HepG2 (cell line): ENCODE measurements at regions not wholly inside any gene's neighbourhood (a gene's known extent, or its start where the extent isn't known, plus 50 kb on each side); places are given as distances from the start of the nearest gene placed in this dataset.

Source experiments
- ATAC-seq: fragments of 200-7000 bp; cut with Tn5 transposase; 3 replicates; pipeline ENCODE4 v1.9.1; 2020; ENCODE audit warnings: mild to moderate bottlenecking, moderate library complexity
- BruUV-seq: library from RNA; stranded (reverse); fragments of 400-500 nt; replicated peaks from 2 replicates; lab custom pipeline; 2021; lab: Mats Ljungman, UMichigan
- CTCF ChIA-PET: fragments of 300-600 bp; formaldehyde crosslinking; extraction: SDS; loops from one replicate; lab custom pipeline; 2021; ENCODE audit warnings: low total read pairs, inconsistent platforms, low intra/inter-chr PET ratio; lab: Yijun Ruan, JAX
- POLR2A ChIA-PET: fragments of 350-600 bp; sonication (Branson Sonifier 250); formaldehyde crosslinking; loops from one replicate; lab custom pipeline; 2020; ENCODE audit warnings: antibody characterized with exemption, inconsistent platforms; lab: Yijun Ruan, JAX
- DNase-seq: peaks from one replicate; pipeline ENCODE4 v3.0.0-alpha.2; 2015; ENCODE audit warnings: low spot score
- FAIRE-seq: peaks from 3 replicates; lab custom pipeline; 2011; peaks lifted over from hg19 to GRCh38; lab: Jason Lieb, UNC
- H2AFZ ChIP-seq: one replicate; pipeline ENCODE4 v1.6.1; 2011; ENCODE audit warnings: low read length, inconsistent platforms
- H3K27ac ChIP-seq: fragments of 300-600 bp; 3 replicates; pipeline ENCODE4 v1.8.0; 2011; ENCODE audit warnings: mixed run types, mild to moderate bottlenecking, mixed read lengths, low read length, inconsistent platforms; ENCODE audit not compliant: insufficient read depth; ENCODE audit errors: extremely low read length
- H3K27me3 ChIP-seq, 2 experiments: fragments of 200-600 bp in 1 of 2; 2 replicates in 1 of 2; 3 replicates in 1 of 2; pipeline versions ENCODE4 v1.6.0 to v1.8.0; 2011; ENCODE audit warnings: low read length in 2 of 2, mild to moderate bottlenecking in 2 of 2, moderate library complexity in 2 of 2, inconsistent platforms in 1 of 2; ENCODE audit not compliant: insufficient read depth in 2 of 2, control insufficient read depth in 1 of 2
- H3K36me3 ChIP-seq, 2 experiments: fragments of 200-600 bp in 1 of 2; replicated peaks in 1 of 2; 2 replicates in 1 of 2; 3 replicates in 1 of 2; pipeline versions ENCODE4 v1.5.1 to v1.8.0; 2011; ENCODE audit warnings: low read length in 2 of 2, inconsistent platforms in 1 of 2; ENCODE audit not compliant: insufficient read depth in 2 of 2, control insufficient read depth in 1 of 2
- H3K4me1 ChIP-seq: 2 replicates; pipeline ENCODE4 v1.5.1; 2012; ENCODE audit warnings: low read length, inconsistent platforms; ENCODE audit not compliant: insufficient read depth
- H3K4me2 ChIP-seq: 2 replicates; pipeline ENCODE4 v1.6.0; 2011; ENCODE audit warnings: low read depth, low read length, inconsistent platforms
- H3K4me3 ChIP-seq, 3 experiments: fragments of 200-600 bp in 1 of 3; sonication (generic), shearing (Covaris generic) in 1 of 3; replicated peaks in 1 of 3; 2 replicates each; pipeline ENCODE4 v1.5.1; 2011 to 2016; ENCODE audit warnings: low read length in 3 of 3, inconsistent platforms in 2 of 3, low read depth in 2 of 3, mild to moderate bottlenecking in 2 of 3, control low read depth in 1 of 3, mixed read lengths in 1 of 3; ENCODE audit not compliant: insufficient read depth in 1 of 3
- H3K79me2 ChIP-seq: one replicate; pipeline ENCODE4 v1.6.1; 2011; ENCODE audit warnings: low read length, inconsistent platforms; ENCODE audit not compliant: insufficient read depth
- H3K9ac ChIP-seq: 2 replicates; pipeline ENCODE4 v1.6.0; 2011; ENCODE audit warnings: mild to moderate bottlenecking, low read depth, low read length, inconsistent platforms; ENCODE audit not compliant: insufficient read depth
- H3K9me3 ChIP-seq: 2 replicates; pipeline ENCODE4 v1.5.1; 2012; ENCODE audit warnings: mild to moderate bottlenecking, low read length
- H4K20me1 ChIP-seq: 2 replicates; pipeline ENCODE4 v1.6.0; 2011; ENCODE audit warnings: inconsistent platforms, mild to moderate bottlenecking, low read length, moderate library complexity; ENCODE audit not compliant: insufficient read depth
- ATF7-NPFF ChIP-seq: sonication (generic); formaldehyde crosslinking; IDR thresholded peaks from 2 replicates; pipeline ENCODE4 v1.8.1; 2023; ENCODE audit warnings: mild to moderate bottlenecking, low read depth, missing genetic modification reagents, moderate library complexity
- DMAP1 ChIP-seq: IDR thresholded peaks from 2 replicates; pipeline ENCODE4 v1.6.1; 2016
- HNF1B ChIP-seq: sonication (generic); formaldehyde crosslinking; IDR thresholded peaks from 2 replicates; pipeline ENCODE4 v1.5.1; 2020; ENCODE audit warnings: mild to moderate bottlenecking, moderate library complexity, missing genetic modification reagents
- KMT2A ChIP-seq: sonication (generic); formaldehyde crosslinking; IDR thresholded peaks from 2 replicates; pipeline ENCODE4 v1.4.0; 2020; ENCODE audit warnings: missing genetic modification reagents
- MATR3 ChIP-seq: sonication (generic); formaldehyde crosslinking; IDR thresholded peaks from 2 replicates; pipeline ENCODE4 v1.4.0; 2020; ENCODE audit warnings: missing genetic modification reagents
- REST ChIP-seq, 2 experiments: IDR thresholded peaks; 2 replicates each; pipeline ENCODE4 v1.6.1; 2011 to 2012; ENCODE audit warnings: low read length in 2 of 2, borderline replicate concordance in 1 of 2, low read depth in 1 of 2, mild to moderate bottlenecking in 1 of 2, moderate library complexity in 1 of 2
- SPEN ChIP-seq: sonication (generic); formaldehyde crosslinking; IDR thresholded peaks from 2 replicates; pipeline ENCODE4 v1.5.1; 2020; ENCODE audit warnings: low read depth, mild to moderate bottlenecking, missing genetic modification reagents
- ZNF136 ChIP-seq: sonication (generic); formaldehyde crosslinking; IDR thresholded peaks from 2 replicates; pipeline ENCODE4 v1.8.1; 2022; ENCODE audit warnings: low read depth, mild to moderate bottlenecking, moderate library complexity, missing genetic modification reagents
- ZNF3 ChIP-seq: IDR thresholded peaks from 2 replicates; pipeline ENCODE4 v1.7.0; 2017; ENCODE audit warnings: inconsistent platforms
- ZNF709 ChIP-seq: sonication (generic); formaldehyde crosslinking; IDR thresholded peaks from 2 replicates; pipeline ENCODE4 v1.5.0; 2020; ENCODE audit warnings: mild to moderate bottlenecking, missing genetic modification reagents
- ZNF816 ChIP-seq: sonication (generic); formaldehyde crosslinking; IDR thresholded peaks from 2 replicates; pipeline ENCODE4 v1.8.0; 2022; ENCODE audit warnings: missing genetic modification reagents, mild to moderate bottlenecking, borderline replicate concordance
- WGBS: methylation state at CpG from one replicate; pipeline ENCODE4 v1.1.6; 2017; ENCODE audit warnings: low lambda C conversion rate; 5-methylcytosine and 5-hydroxymethylcytosine counted together
- in situ Hi-C: cut with HindIII; loops from 2 replicates; pipeline ENCODE4 v1.10.0; 2017; ENCODE audit warnings: low pct_unique_long_range_greater_than_20kb; ENCODE audit not compliant: extremely low pct_ligation_motif_present
- intact Hi-C: fragments of 100-400 bp; cut with micrococcal nuclease; formaldehyde crosslinking; loops from one replicate; pipeline ENCODE4 v1.10.0; 2022; ENCODE audit not compliant: unreplicated experiment
- TF ChIP-seq, protein P1 (sequence below): sonication (generic); formaldehyde crosslinking; IDR thresholded peaks from 2 replicates; pipeline ENCODE4 v1.4.0; 2020; ENCODE audit warnings: mild to moderate bottlenecking, missing genetic modification reagents
- TF ChIP-seq, protein P2 (sequence below): sonication (generic); formaldehyde crosslinking; conservative IDR thresholded peaks from 2 replicates; pipeline ENCODE4 v1.8.0; 2022; ENCODE audit warnings: low read depth, missing genetic modification reagents

- no peak for ATAC-seq
- no peak for FAIRE-seq
Observed at GRCh38 chr2:238602223-238602960, 175.7 kb downstream of the ASB1 start.

More at GRCh38 chr2:238602223-238602960, 175.7 kb downstream of the ASB1 start:
- BruUV-seq: no TSS peak
- H3K9me3 ChIP-seq: peaks cover 8% of the 10 kb centered on the region
- WGBS: 14% methylated on average over 6 of the region's 6 CpGs
- intact Hi-C loops (no loop called here), in situ Hi-C loops (no loop called here)
- H3K4me2 ChIP-seq: no peak overlapping the region
- no peak overlapping the region for H3K27ac ChIP-seq
- no peaks in the 10 kb centered on the region for H3K79me2 ChIP-seq
- H4K20me1 ChIP-seq: no peaks in the 10 kb centered on the region
- CTCF ChIA-PET: no interaction called here
- peaks cover 1 to 38% of the 10 kb centered on the region in 2 experiments; a peak in 4 of 5 replicates for H3K27me3 ChIP-seq
- peaks cover 7% of the 10 kb centered on the region; the same call in 1 of the 2 replicates for H3K4me1 ChIP-seq
- no peaks in the 10 kb centered on the region for H3K36me3 ChIP-seq
- no peak overlapping the region for H3K9ac ChIP-seq
- H2AFZ ChIP-seq: no peak overlapping the region
- TF ChIP-seq ZNF136 (CRISPR knock-in tag) (no peak), ATF7-NPFF (CRISPR knock-in tag) (no peak), ZNF709 (no peak), SPEN (CRISPR knock-in tag) (no peak), ZNF3 (no peak), DMAP1 (CRISPR knock-in tag) (no peak), MATR3 (CRISPR knock-in tag) (no peak), REST (IDR thresholded peaks at IDR 0.05; ENCODE audit: borderline replicate concordance in 1 of 2, low read depth in 1 of 2, low read length in 2 of 2) (no peak), ZNF816 (no peak), KMT2A (CRISPR knock-in tag) (no peak), HNF1B (CRISPR knock-in tag) (no peak)
- TF ChIP-seq, protein P1, sequence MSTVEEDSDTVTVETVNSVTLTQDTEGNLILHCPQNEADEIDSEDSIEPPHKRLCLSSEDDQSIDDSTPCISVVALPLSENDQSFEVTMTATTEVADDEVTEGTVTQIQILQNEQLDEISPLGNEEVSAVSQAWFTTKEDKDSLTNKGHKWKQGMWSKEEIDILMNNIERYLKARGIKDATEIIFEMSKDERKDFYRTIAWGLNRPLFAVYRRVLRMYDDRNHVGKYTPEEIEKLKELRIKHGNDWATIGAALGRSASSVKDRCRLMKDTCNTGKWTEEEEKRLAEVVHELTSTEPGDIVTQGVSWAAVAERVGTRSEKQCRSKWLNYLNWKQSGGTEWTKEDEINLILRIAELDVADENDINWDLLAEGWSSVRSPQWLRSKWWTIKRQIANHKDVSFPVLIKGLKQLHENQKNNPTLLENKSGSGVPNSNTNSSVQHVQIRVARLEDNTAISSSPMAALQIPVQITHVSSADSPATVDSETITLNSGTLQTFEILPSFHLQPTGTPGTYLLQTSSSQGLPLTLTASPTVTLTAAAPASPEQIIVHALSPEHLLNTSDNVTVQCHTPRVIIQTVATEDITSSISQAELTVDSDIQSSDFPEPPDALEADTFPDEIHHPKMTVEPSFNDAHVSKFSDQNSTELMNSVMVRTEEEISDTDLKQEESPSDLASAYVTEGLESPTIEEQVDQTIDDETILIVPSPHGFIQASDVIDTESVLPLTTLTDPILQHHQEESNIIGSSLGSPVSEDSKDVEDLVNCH (CRISPR knock-in tag): no peak
- TF ChIP-seq, protein P2, sequence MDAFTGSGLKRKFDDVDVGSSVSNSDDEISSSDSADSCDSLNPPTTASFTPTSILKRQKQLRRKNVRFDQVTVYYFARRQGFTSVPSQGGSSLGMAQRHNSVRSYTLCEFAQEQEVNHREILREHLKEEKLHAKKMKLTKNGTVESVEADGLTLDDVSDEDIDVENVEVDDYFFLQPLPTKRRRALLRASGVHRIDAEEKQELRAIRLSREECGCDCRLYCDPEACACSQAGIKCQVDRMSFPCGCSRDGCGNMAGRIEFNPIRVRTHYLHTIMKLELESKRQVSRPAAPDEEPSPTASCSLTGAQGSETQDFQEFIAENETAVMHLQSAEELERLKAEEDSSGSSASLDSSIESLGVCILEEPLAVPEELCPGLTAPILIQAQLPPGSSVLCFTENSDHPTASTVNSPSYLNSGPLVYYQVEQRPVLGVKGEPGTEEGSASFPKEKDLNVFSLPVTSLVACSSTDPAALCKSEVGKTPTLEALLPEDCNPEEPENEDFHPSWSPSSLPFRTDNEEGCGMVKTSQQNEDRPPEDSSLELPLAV (CRISPR knock-in tag): no peak
- DNase-seq: no peak
- no peak overlapping the region for H3K4me3 ChIP-seq
- POLR2A ChIA-PET: no interaction called here
